ENCODE measurements at regions not wholly inside any gene's neighbourhood (a gene's known extent, or its start where the extent isn't known, plus 50 kb on each side); places are given as distances from the start of the nearest gene placed in this dataset.

DNA sequence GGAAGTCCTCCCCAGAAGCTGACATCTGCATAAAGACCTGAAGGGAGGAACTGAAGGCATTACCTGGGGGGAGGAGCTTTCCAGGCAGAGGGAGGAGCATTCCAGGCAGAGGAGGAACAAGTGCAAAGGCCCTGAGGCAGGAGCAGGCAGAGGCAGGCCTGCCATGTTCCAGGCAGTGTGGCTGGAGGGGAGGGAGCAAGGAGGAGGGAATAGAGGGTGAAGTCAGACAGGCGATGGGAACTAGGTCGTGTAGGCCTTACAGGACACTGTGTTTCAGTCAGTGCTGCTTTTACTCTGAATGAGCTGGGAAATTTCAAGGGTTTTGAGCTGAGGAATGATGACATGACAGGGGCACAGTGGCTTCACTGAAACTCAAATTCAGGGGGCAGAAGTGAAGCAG, 292.7 kb downstream of the BCOR start:
- no peak for TF ChIP-seq EP300 (conservative IDR thresholded peaks at IDR 0.05; ENCODE audit: poor library complexity, severe bottlenecking)
- TF ChIP-seq, protein P1, sequence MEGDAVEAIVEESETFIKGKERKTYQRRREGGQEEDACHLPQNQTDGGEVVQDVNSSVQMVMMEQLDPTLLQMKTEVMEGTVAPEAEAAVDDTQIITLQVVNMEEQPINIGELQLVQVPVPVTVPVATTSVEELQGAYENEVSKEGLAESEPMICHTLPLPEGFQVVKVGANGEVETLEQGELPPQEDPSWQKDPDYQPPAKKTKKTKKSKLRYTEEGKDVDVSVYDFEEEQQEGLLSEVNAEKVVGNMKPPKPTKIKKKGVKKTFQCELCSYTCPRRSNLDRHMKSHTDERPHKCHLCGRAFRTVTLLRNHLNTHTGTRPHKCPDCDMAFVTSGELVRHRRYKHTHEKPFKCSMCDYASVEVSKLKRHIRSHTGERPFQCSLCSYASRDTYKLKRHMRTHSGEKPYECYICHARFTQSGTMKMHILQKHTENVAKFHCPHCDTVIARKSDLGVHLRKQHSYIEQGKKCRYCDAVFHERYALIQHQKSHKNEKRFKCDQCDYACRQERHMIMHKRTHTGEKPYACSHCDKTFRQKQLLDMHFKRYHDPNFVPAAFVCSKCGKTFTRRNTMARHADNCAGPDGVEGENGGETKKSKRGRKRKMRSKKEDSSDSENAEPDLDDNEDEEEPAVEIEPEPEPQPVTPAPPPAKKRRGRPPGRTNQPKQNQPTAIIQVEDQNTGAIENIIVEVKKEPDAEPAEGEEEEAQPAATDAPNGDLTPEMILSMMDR (IDR thresholded peaks at IDR 0.05; ENCODE audit: poor library complexity, severe bottlenecking), result no peak
- no peak for TF ChIP-seq POLR2AphosphoS5 (IDR thresholded peaks at IDR 0.05)
- TF ChIP-seq EZH2 (IDR thresholded peaks at IDR 0.05; ENCODE audit: borderline replicate concordance, insufficient read depth, low read length, poor library complexity, severe bottlenecking), result no peak
- TF ChIP-seq RAD21 (conservative IDR thresholded peaks at IDR 0.05), result no peak
- TF ChIP-seq, protein P2, sequence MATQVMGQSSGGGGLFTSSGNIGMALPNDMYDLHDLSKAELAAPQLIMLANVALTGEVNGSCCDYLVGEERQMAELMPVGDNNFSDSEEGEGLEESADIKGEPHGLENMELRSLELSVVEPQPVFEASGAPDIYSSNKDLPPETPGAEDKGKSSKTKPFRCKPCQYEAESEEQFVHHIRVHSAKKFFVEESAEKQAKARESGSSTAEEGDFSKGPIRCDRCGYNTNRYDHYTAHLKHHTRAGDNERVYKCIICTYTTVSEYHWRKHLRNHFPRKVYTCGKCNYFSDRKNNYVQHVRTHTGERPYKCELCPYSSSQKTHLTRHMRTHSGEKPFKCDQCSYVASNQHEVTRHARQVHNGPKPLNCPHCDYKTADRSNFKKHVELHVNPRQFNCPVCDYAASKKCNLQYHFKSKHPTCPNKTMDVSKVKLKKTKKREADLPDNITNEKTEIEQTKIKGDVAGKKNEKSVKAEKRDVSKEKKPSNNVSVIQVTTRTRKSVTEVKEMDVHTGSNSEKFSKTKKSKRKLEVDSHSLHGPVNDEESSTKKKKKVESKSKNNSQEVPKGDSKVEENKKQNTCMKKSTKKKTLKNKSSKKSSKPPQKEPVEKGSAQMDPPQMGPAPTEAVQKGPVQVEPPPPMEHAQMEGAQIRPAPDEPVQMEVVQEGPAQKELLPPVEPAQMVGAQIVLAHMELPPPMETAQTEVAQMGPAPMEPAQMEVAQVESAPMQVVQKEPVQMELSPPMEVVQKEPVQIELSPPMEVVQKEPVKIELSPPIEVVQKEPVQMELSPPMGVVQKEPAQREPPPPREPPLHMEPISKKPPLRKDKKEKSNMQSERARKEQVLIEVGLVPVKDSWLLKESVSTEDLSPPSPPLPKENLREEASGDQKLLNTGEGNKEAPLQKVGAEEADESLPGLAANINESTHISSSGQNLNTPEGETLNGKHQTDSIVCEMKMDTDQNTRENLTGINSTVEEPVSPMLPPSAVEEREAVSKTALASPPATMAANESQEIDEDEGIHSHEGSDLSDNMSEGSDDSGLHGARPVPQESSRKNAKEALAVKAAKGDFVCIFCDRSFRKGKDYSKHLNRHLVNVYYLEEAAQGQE (IDR thresholded peaks at IDR 0.05; ENCODE audit: borderline replicate concordance), result no peak
- TF ChIP-seq TAF1 (IDR thresholded peaks at IDR 0.05; ENCODE audit: low read depth), result no peak
- no peak for TF ChIP-seq MXI1 (conservative IDR thresholded peaks at IDR 0.05; ENCODE audit: poor library complexity, severe bottlenecking)
- TF ChIP-seq SMC3 (conservative IDR thresholded peaks at IDR 0.05; ENCODE audit: poor library complexity), result no peak
- no peaks in the 10 kb centered on the region for H3K36me3 ChIP-seq (ENCODE audit: insufficient read depth, low read length)
- H3K79me2 ChIP-seq (replicated peaks; ENCODE audit: insufficient read depth, low read length), result no peaks in the 10 kb centered on the region
- no peaks in the 10 kb centered on the region for H3F3A ChIP-seq (ENCODE audit: insufficient read depth, low read length, poor library complexity, severe bottlenecking)
- H3K4me3 ChIP-seq (ENCODE audit: low read length), result no peak overlapping the region
- no peak overlapping the region for H3K27ac ChIP-seq (ENCODE audit: low read length)
- H3K9me2 ChIP-seq (ENCODE audit: insufficient read depth, low read length), result no peaks in the 10 kb centered on the region
- H3K4me2 ChIP-seq (ENCODE audit: low read length), result no peak overlapping the region
- H3K9ac ChIP-seq (ENCODE audit: low read length), result no peak overlapping the region
- no peaks in the 10 kb centered on the region for H3K27me3 ChIP-seq (ENCODE audit: insufficient read depth, low read depth, low read length)
- H3K9me3 ChIP-seq (ENCODE audit: low read length), result no peaks in the 10 kb centered on the region
- H2AFZ ChIP-seq (ENCODE audit: low read depth, low read length), result no peak overlapping the region
- H4K20me1 ChIP-seq (ENCODE audit: insufficient read depth), result no peaks in the 10 kb centered on the region

DNA sequence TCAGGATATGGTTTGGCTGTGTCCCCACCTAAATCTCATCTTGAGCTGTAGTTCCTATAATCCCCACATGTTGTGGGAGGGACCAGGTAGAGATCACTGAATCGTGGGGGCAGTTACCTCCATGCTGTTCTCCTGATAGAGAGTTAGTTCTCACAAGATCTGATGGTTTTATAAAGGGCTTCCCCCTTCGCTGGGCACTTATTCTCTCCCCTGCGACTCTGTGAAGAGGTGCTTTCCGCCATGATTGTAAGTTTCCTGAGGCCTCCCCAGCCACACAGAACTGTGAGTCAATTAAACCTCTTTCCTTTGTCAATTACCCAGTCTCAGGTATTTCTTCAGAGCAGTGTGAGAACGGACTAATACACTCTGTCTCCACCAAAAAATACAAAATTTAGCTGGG, 291.9 kb downstream of the BCOR start:
- H3K9me3 ChIP-seq (ENCODE audit: low read length), result no peaks in the 10 kb centered on the region
- no peaks in the 10 kb centered on the region for H3K27me3 ChIP-seq (ENCODE audit: insufficient read depth, low read depth, low read length)
- no peak overlapping the region for H3K4me3 ChIP-seq (ENCODE audit: low read length)
- no peaks in the 10 kb centered on the region for H3F3A ChIP-seq (ENCODE audit: insufficient read depth, low read length, poor library complexity, severe bottlenecking)
- H2AFZ ChIP-seq (ENCODE audit: low read depth, low read length), result no peak overlapping the region
- no peaks in the 10 kb centered on the region for H3K9me2 ChIP-seq (ENCODE audit: insufficient read depth, low read length)
- no peak overlapping the region for H3K9ac ChIP-seq (ENCODE audit: low read length)
- TF ChIP-seq EZH2 (IDR thresholded peaks at IDR 0.05; ENCODE audit: borderline replicate concordance, insufficient read depth, low read length, poor library complexity, severe bottlenecking), result no peak
- no peak for TF ChIP-seq SMC3 (conservative IDR thresholded peaks at IDR 0.05; ENCODE audit: poor library complexity)
- TF ChIP-seq, protein P1 (IDR thresholded peaks at IDR 0.05; ENCODE audit: poor library complexity, severe bottlenecking), result no peak
- no peak for TF ChIP-seq EP300 (conservative IDR thresholded peaks at IDR 0.05; ENCODE audit: poor library complexity, severe bottlenecking)
- no peak for TF ChIP-seq RAD21 (conservative IDR thresholded peaks at IDR 0.05)
- no peak overlapping the region for H3K27ac ChIP-seq (ENCODE audit: low read length)
- H4K20me1 ChIP-seq (ENCODE audit: insufficient read depth), result no peaks in the 10 kb centered on the region
- no peaks in the 10 kb centered on the region for H3K79me2 ChIP-seq (replicated peaks; ENCODE audit: insufficient read depth, low read length)
- no peaks in the 10 kb centered on the region for H3K36me3 ChIP-seq (ENCODE audit: insufficient read depth, low read length)
- no peak overlapping the region for H3K4me2 ChIP-seq (ENCODE audit: low read length)
